ENCODE measurements at regions not wholly inside any gene's neighbourhood (a gene's known extent, or its start where the extent isn't known, plus 50 kb on each side); places are given as distances from the start of the nearest gene placed in this dataset.

- no peak overlapping the region for H3K4me3 ChIP-seq (replicated peaks; ENCODE audit: low read depth, low read length)
- H3K36me3 ChIP-seq (ENCODE audit: control insufficient read depth, insufficient read depth, low read length): no peaks in the 10 kb centered on the region
- no peak for DNase-seq (ENCODE audit: extremely low read depth, insufficient read length)
- no peak for TF ChIP-seq CTCF (IDR thresholded peaks at IDR 0.05; ENCODE audit: insufficient read depth, low read length, poor library complexity, severe bottlenecking)
- no peaks in the 10 kb centered on the region for H3K27me3 ChIP-seq (replicated peaks; ENCODE audit: control insufficient read depth, insufficient read depth, low read length)
Observed at GRCh38 chr16:86791287-86792035, 213.1 kb downstream of the FOXL1 start.

- H3K4me3 ChIP-seq (replicated peaks; ENCODE audit: low read depth, low read length): no peak overlapping the region
- no peak for DNase-seq (ENCODE audit: extremely low read depth, insufficient read length)
- TF ChIP-seq CTCF (IDR thresholded peaks at IDR 0.05; ENCODE audit: insufficient read depth, low read length, poor library complexity, severe bottlenecking): no peak
- no peaks in the 10 kb centered on the region; the same call in 1 of the 2 replicates for H3K27me3 ChIP-seq (replicated peaks; ENCODE audit: control insufficient read depth, insufficient read depth, low read length)
- no peaks in the 10 kb centered on the region for H3K36me3 ChIP-seq (ENCODE audit: control insufficient read depth, insufficient read depth, low read length)
Observed at GRCh38 chr16:86794216-86794864, 216.0 kb downstream of the FOXL1 start.

- no peak for TF ChIP-seq CTCF (IDR thresholded peaks at IDR 0.05; ENCODE audit: insufficient read depth, low read length, poor library complexity, severe bottlenecking)
- H3K4me3 ChIP-seq (replicated peaks; ENCODE audit: low read depth, low read length): no peak overlapping the region
- no peaks in the 10 kb centered on the region for H3K36me3 ChIP-seq (ENCODE audit: control insufficient read depth, insufficient read depth, low read length)
- no peak for DNase-seq (ENCODE audit: extremely low read depth, insufficient read length)
- H3K27me3 ChIP-seq (replicated peaks; ENCODE audit: control insufficient read depth, insufficient read depth, low read length): no peaks in the 10 kb centered on the region; the same call in 1 of the 2 replicates
Observed at GRCh38 chr16:86797700-86798099, 219.4 kb downstream of the FOXL1 start.

GRCh38 chr16:86798247-86799041 lies 220.1 kb downstream of the FOXL1 start:
- no peaks in the 10 kb centered on the region; the same call in 1 of the 2 replicates for H3K27me3 ChIP-seq (replicated peaks; ENCODE audit: control insufficient read depth, insufficient read depth, low read length)
- no peak for TF ChIP-seq CTCF (IDR thresholded peaks at IDR 0.05; ENCODE audit: insufficient read depth, low read length, poor library complexity, severe bottlenecking)
- H3K36me3 ChIP-seq (ENCODE audit: control insufficient read depth, insufficient read depth, low read length): no peaks in the 10 kb centered on the region
- H3K4me3 ChIP-seq (replicated peaks; ENCODE audit: low read depth, low read length): no peak overlapping the region
- no peak for DNase-seq (ENCODE audit: extremely low read depth, insufficient read length)

GRCh38 chr16:86799367-86799766 lies 221.0 kb downstream of the FOXL1 start:
- H3K27me3 ChIP-seq (replicated peaks; ENCODE audit: control insufficient read depth, insufficient read depth, low read length): no peaks in the 10 kb centered on the region; the same call in 1 of the 2 replicates
- no peaks in the 10 kb centered on the region for H3K36me3 ChIP-seq (ENCODE audit: control insufficient read depth, insufficient read depth, low read length)
- no peak overlapping the region for H3K4me3 ChIP-seq (replicated peaks; ENCODE audit: low read depth, low read length)
- no peak for DNase-seq (ENCODE audit: extremely low read depth, insufficient read length)
- TF ChIP-seq CTCF (IDR thresholded peaks at IDR 0.05; ENCODE audit: insufficient read depth, low read length, poor library complexity, severe bottlenecking): no peak

Data from GM06990 (cell line).